ENCODE measurements at regions not wholly inside any gene's neighbourhood (a gene's known extent, or its start where the extent isn't known, plus 50 kb on each side); places are given as distances from the start of the nearest gene placed in this dataset.

GRCh38 chr5:158159621-158160020 is 300.7 kb upstream of the CLINT1 start:
- no peak for DNase-seq (ENCODE audit: low read depth)

GRCh38 chr5:158155811-158156505 is 297.0 kb upstream of the CLINT1 start:
- no peak for DNase-seq (ENCODE audit: low read depth)

GRCh38 chr5:158155067-158155466 is 296.1 kb upstream of the CLINT1 start:
- DNase-seq (ENCODE audit: low read depth): no peak

- no peak for DNase-seq (ENCODE audit: low read depth)
Observed at GRCh38 chr5:158154226-158155005, 295.5 kb upstream of the CLINT1 start.

GRCh38 chr5:158153508-158153907 is 294.6 kb upstream of the CLINT1 start:
- no peak for DNase-seq (ENCODE audit: low read depth)

- no peak for DNase-seq (ENCODE audit: low read depth)
Observed at GRCh38 chr5:158152136-158152535, 293.2 kb upstream of the CLINT1 start.

- no peak for DNase-seq (ENCODE audit: low read depth)
Observed at GRCh38 chr5:158147227-158147626, 288.3 kb upstream of the CLINT1 start.

GRCh38 chr5:158145827-158146226 is 286.9 kb upstream of the CLINT1 start:
- no peak for DNase-seq (ENCODE audit: low read depth)

- no peak for DNase-seq (ENCODE audit: low read depth)
Observed at GRCh38 chr5:158143081-158143480, 284.1 kb upstream of the CLINT1 start.

- DNase-seq (ENCODE audit: low read depth): no peak
Observed at GRCh38 chr5:158142156-158142555, 283.2 kb upstream of the CLINT1 start.

- DNase-seq (ENCODE audit: low read depth): no peak
Observed at GRCh38 chr5:158140120-158140731, 281.3 kb upstream of the CLINT1 start.

- no peak for DNase-seq (ENCODE audit: low read depth)
Observed at GRCh38 chr5:158139161-158139560, 280.2 kb upstream of the CLINT1 start.

GRCh38 chr5:158135682-158136179 is 276.8 kb upstream of the CLINT1 start:
- no peak for DNase-seq (ENCODE audit: low read depth)

- DNase-seq (ENCODE audit: low read depth): no peak
Observed at GRCh38 chr5:158133369-158133768, 274.4 kb upstream of the CLINT1 start.

GRCh38 chr5:158127536-158127935 is 268.6 kb upstream of the CLINT1 start:
- DNase-seq (ENCODE audit: low read depth): no peak

GRCh38 chr5:158126442-158127405 is 267.8 kb upstream of the CLINT1 start:
- no peak for DNase-seq (ENCODE audit: low read depth)

- no peak for DNase-seq (ENCODE audit: low read depth)
Observed at GRCh38 chr5:158124606-158125316, 265.8 kb upstream of the CLINT1 start.

- no peak for DNase-seq (ENCODE audit: low read depth)
Observed at GRCh38 chr5:158123595-158123994, 264.6 kb upstream of the CLINT1 start.

GRCh38 chr5:158121678-158122077 is 262.7 kb upstream of the CLINT1 start:
- no peak for DNase-seq (ENCODE audit: low read depth)

GRCh38 chr5:158120760-158121159 is 261.8 kb upstream of the CLINT1 start:
- DNase-seq (ENCODE audit: low read depth): no peak

All from stimulated activated CD8-positive, alpha-beta memory T cell treated with anti-CD3 and anti-CD28 coated beads, Interleukin-4, amount 100 ng/mL, for 24 hours (primary cell).